NCI-H2171 treated with DMSO at 0.1 percent for 48 hours (cell line): ENCODE measurements at regions not wholly inside any gene's neighbourhood (a gene's known extent, or its start where the extent isn't known, plus 50 kb on each side); places are given as distances from the start of the nearest gene placed in this dataset.
A peak's percentile ranks its signal among the peaks of the same experiment; 100 is the strongest.

Experiments used
- DNase-seq: peaks from one replicate; lab custom pipeline; 2025; lab: John Stamatoyannopoulos, UW

GRCh38 chr17:12376276-12376675 is 289.4 kb upstream of the MYOCD start:
- DNase-seq = no peak

GRCh38 chr17:12386225-12386624 is 279.5 kb upstream of the MYOCD start:
- DNase-seq = no peak

DNA sequence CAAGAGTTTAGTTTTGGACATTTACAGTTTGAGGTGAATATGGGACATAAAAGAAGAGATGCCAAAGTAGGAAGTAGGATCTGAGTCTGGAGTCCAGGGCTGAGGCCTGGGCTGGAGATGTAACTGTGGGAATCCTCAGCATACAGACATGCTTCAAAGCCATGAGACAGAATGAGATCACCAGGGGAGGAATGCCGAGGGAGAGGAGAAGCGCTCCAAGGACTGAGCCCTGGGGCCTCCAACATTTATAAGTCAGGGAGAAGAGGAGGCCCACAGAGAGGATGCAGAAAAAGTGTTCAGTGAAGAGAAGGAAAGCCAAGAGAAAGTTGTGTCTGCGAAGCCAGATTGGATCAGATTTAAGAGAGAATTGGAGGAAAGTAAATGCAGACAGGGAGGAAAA is 277.5 kb upstream of the MYOCD start:
- no peak for DNase-seq

DNA sequence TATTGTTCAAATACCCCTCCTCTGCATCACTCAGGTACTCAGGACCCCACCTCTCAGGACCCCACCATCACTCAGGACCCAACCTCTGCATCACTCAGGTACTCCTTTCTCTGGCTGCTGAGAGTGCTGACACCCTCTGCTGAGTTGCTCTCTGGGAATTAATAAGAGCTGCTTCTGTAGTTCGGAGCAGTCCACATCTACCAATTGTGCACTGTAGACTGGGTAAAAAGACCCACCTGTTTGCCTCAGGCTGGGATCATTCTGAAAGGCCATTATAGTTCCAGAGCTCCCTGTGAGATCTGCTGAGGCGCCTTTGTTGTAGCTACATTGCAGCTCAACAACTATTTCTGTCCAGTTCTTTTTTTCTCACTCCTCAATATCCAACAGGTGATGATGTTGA is 276.3 kb upstream of the MYOCD start:
- no peak for DNase-seq

GRCh38 chr17:12390631-12391030 is 275.1 kb upstream of the MYOCD start:
- no peak for DNase-seq

DNA sequence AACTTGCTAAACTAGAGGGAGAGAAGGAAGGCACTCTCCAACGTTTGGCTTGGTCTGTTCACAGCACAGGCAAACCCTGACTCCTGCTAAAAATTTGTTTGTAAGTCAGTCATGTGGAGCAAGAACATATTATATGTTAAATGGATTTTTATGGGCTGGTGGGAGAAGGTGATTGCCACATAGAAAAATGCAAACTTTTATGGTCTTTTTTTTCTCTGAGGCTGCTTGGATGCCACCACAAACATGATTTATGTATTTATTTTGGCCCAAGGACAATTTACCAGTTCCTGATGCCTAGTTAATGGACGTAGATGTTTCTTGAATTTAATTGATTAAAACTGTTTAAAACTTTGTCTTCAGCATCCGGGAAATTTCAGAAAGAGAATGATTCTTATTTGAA is 274.2 kb upstream of the MYOCD start:
- no peak for DNase-seq

- DNase-seq = peak; percentile 3
Measured at GRCh38 chr17:12395733-12396354, 269.8 kb upstream of the MYOCD start.

GRCh38 chr17:12398441-12399051 is 267.1 kb upstream of the MYOCD start:
- DNase-seq = no peak

DNA sequence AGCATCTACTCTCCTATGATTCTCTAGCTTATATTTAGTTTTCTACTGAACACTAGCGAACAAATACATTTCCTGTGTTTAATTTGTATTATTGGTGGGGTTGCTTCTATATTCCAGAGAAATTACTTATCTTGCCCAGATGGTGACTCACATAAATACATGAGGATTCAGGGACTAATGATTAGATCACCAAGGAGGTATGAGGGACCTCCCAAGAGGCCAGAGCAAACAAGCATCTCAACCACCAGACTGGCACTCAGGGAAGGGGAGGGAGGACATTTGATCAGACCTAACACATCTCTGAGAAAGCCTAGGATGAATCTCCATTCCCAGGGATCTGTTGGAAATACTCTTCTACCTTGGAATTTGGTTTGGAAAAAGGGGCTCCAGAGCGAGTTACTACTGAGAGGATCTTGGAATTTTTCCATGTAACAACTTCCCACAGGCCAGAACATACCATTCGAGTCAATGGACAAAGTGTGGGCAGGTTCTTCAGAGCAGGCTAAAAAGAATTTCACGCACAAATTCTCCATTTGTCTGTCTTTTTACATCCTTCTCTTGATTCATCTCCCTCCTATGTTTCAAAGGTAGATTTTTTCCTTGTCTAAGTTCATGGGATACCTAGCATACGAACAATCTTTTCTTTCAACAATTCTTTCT is 262.6 kb upstream of the MYOCD start:
- no peak for DNase-seq

DNA sequence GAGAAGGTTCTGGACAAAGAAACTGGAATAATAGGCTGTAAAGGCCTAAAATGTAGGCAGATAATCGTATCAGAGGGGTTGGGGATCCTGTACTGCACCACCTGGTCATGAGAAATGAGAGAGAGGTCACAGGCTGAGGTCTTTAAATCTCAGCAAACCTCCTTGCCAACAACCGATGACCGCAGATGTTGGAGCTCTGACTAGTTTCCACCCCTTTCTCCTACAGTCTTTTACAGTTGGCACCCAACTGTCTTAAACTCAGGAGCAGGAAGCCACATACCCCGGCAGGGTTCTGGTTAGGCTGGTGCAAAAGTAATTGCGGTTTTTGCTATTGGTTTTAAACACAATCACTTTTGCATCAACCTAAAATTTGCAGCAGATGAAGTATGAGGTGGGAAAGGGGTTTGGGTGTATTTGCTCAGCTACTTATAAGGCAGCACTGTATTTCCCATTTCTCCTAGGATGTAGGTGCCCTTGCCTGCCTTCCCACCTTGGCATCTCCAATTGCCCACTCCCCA is 261.8 kb upstream of the MYOCD start:
- no peak for DNase-seq

DNA sequence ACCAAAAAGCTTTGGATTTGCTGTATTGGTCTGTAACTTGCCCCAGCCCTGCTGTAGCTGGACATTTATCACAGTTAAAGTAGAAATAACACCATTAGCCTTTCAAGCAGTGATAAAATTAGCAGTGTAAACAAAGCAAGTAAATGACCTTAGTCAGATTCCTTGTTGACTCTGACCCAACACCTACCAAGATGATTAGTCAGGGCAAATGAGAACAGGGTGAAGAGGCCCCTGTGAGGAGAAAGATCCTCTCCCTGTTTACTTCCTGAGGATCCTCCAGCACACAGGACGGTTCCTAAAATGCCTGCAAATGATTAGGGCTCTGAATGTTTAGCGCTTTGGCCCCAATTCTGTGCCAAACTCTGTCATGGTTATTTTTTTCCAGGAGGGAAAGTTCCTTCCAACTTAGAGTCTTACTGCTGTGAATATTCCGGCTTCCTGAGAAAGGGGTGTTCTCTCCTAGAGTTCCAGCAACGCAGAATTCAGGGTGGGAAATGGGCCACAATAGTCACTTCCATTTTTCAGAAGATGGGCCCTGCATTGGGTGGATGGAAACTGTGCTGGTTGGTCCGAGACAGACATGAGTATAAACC is 259.0 kb upstream of the MYOCD start:
- DNase-seq = no peak

- DNase-seq = no peak
Measured at GRCh38 chr17:12407495-12408252, 258.0 kb upstream of the MYOCD start.

DNA sequence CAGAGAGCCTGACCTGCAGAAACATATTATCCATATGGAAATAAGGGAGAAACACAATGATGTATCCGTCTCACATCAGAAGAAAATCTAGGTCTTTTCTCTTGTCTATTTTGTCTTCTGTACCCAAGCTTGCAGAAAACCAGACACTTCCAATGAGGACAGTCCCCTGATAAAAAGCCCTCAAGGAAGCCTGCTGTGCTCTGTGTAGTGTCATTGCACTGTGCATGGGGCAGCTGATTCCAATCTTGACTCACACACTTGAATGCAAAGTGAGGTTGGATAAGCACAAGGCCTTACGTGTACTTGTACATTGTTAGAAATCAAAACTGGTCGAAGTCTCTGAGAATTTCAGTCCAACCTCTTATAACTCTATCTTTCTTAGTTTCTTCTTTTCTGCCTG is 256.6 kb upstream of the MYOCD start:
- no peak for DNase-seq

GRCh38 chr17:12410717-12411116 is 255.0 kb upstream of the MYOCD start:
- DNase-seq = no peak

DNA sequence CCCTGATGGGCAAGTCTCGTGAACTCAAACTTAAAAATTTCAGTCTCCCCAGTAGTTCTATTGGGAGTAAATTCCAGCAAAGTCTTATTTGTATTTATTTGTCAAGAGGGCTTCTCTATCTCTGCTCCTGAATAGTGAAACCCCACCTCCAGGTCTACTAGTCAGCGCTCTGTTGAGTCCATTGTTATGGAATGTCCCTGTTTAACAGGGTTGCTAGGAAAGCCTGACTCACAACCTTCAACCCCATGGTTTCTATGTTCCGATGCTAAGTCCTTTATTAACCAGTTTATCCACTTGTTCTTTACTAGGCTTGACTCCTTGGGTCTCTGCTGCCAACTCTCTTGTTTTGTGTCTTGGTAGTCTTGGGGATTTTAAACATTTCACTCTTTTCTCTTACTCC is 250.7 kb upstream of the MYOCD start:
- DNase-seq = no peak

- no peak for DNase-seq
Measured at GRCh38 chr17:12421077-12421476, 244.6 kb upstream of the MYOCD start.

- DNase-seq = no peak
Measured at GRCh38 chr17:12421646-12422306, 243.9 kb upstream of the MYOCD start.

DNA sequence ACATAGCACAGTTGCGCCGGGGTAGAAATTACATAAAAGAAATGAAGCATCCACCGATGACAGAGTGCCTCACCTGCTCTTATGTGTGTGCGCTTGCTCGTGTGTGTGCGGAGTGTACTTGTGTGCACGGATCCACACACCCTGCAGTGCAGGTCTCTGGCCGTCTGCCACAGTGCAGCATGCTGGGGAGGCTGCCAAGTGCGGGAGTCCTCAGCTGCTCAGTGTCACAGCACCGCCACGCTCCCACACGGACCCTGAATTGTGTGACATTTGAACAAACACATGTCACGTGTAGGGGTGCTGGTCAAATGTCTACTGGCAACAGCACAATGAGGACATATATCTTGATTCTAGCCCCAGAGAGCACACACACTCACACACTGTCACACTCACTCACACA is 243.0 kb upstream of the MYOCD start:
- peak; percentile 1 for DNase-seq

- DNase-seq = no peak
Measured at GRCh38 chr17:12423337-12423736, 242.4 kb upstream of the MYOCD start.

DNA sequence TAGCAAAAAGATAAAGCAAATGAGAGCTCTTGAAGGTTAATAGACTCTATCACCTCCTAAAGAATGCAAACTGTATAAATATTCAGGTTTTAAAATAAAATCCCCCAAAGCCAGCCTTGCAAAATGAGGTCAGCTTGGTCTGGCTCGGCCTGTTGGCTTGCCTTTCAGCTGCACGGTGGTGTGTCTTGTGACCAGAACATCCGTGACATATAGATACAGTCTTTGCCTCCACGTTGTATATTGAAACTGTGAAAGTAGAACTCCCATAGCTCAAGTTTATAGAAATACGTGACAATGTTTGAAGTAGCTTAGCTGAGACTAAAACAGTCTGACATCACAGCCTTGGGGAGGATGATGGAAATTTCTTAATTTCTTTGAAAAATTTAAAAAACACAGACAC is 236.6 kb upstream of the MYOCD start:
- DNase-seq = no peak

- DNase-seq = no peak
Measured at GRCh38 chr17:12431188-12431587, 234.5 kb upstream of the MYOCD start.

- no peak for DNase-seq
Measured at GRCh38 chr17:12438212-12438611, 227.5 kb upstream of the MYOCD start.
